SK-N-DZ (cell line): ENCODE measurements at regions not wholly inside any gene's neighbourhood (a gene's known extent, or its start where the extent isn't known, plus 50 kb on each side); places are given as distances from the start of the nearest gene placed in this dataset.

Source experiments
- DNase-seq: peaks from one replicate; pipeline ENCODE4 v3.0.0-alpha.2; 2015; ENCODE audit warnings: low spot score

- no peak for DNase-seq
Observed at GRCh38 chr2:223386189-223386588, 216.0 kb downstream of the SCG2 start.

- DNase-seq = no peak
Observed at GRCh38 chr2:223386984-223387383, 215.2 kb downstream of the SCG2 start.

GRCh38 chr2:223389624-223390023, 212.5 kb downstream of the SCG2 start:
- no peak for DNase-seq

- DNase-seq = no peak
Observed at GRCh38 chr2:223396993-223397392, 205.2 kb downstream of the SCG2 start.

GRCh38 chr2:223399357-223399957, 202.7 kb downstream of the SCG2 start:
- DNase-seq = no peak

GRCh38 chr2:223404616-223405015, 197.5 kb downstream of the SCG2 start:
- DNase-seq = no peak

GRCh38 chr2:223414646-223415045, 187.5 kb downstream of the SCG2 start:
- no peak for DNase-seq

- DNase-seq = no peak
Observed at GRCh38 chr2:223415071-223415470, 187.1 kb downstream of the SCG2 start.

- no peak for DNase-seq
Observed at GRCh38 chr2:223416815-223417610, 185.1 kb downstream of the SCG2 start.

GRCh38 chr2:223418131-223418530, 184.0 kb downstream of the SCG2 start:
- no peak for DNase-seq

- no peak for DNase-seq
Observed at GRCh38 chr2:223418604-223419199, 183.5 kb downstream of the SCG2 start.

- DNase-seq = no peak
Observed at GRCh38 chr2:223420048-223420447, 182.1 kb downstream of the SCG2 start.

GRCh38 chr2:223431479-223431878, 170.7 kb downstream of the SCG2 start:
- no peak for DNase-seq

GRCh38 chr2:223433461-223433860, 168.7 kb downstream of the SCG2 start:
- no peak for DNase-seq

- no peak for DNase-seq
Observed at GRCh38 chr2:223437788-223438187, 164.4 kb downstream of the SCG2 start.

- DNase-seq = no peak
Observed at GRCh38 chr2:223439184-223439583, 163.0 kb downstream of the SCG2 start.

GRCh38 chr2:223439786-223440185, 162.4 kb downstream of the SCG2 start:
- DNase-seq = no peak

- DNase-seq = no peak
Observed at GRCh38 chr2:223442847-223443246, 159.3 kb downstream of the SCG2 start.

GRCh38 chr2:223450246-223450645, 151.9 kb downstream of the SCG2 start:
- no peak for DNase-seq

GRCh38 chr2:223457301-223457700, 144.9 kb downstream of the SCG2 start:
- DNase-seq = no peak

GRCh38 chr2:223459328-223459939, 142.7 kb downstream of the SCG2 start:
- no peak for DNase-seq

GRCh38 chr2:223460209-223460608, 142.0 kb downstream of the SCG2 start:
- no peak for DNase-seq
